HEK293T (cell line): ENCODE measurements at regions not wholly inside any gene's neighbourhood (a gene's known extent, or its start where the extent isn't known, plus 50 kb on each side); places are given as distances from the start of the nearest gene placed in this dataset.

Source experiments
- CTCF ChIA-PET: fragments of 350-600 bp; formaldehyde crosslinking; extraction: SDS; loops from one replicate; lab custom pipeline; 2021; ENCODE audit warnings: antibody characterized with exemption, inconsistent platforms; lab: Yijun Ruan, JAX
- POLR2A ChIA-PET: fragments of 350-600 bp; formaldehyde crosslinking; extraction: SDS; loops from one replicate; lab custom pipeline; 2020; ENCODE audit warnings: antibody characterized with exemption, inconsistent platforms; lab: Yijun Ruan, JAX
- DNase-seq: peaks from one replicate; pipeline ENCODE4 v3.0.0; 2012; ENCODE audit warnings: mixed read lengths; ENCODE audit errors: extremely low spot score
- ARNT ChIP-seq: fragments of 450-650 bp; IDR thresholded peaks from 2 replicates; pipeline ENCODE4 v1.6.1; 2017; ENCODE audit warnings: mild to moderate bottlenecking
- BHLHE40 ChIP-seq: fragments of 450-650 bp; IDR thresholded peaks from 2 replicates; pipeline ENCODE4 v1.6.1; 2016; ENCODE audit warnings: mild to moderate bottlenecking, moderate library complexity, borderline replicate concordance
- CTBP1 ChIP-seq: fragments of 450-650 bp; IDR thresholded peaks from 2 replicates; pipeline ENCODE4 v1.6.1; 2016; ENCODE audit warnings: borderline replicate concordance
- ELF4 ChIP-seq: fragments of 450-650 bp; IDR thresholded peaks from 2 replicates; pipeline ENCODE4 v1.6.1; 2017; ENCODE audit warnings: antibody characterized with exemption
- FOXA1 ChIP-seq: fragments of 450-650 bp; IDR thresholded peaks from 2 replicates; pipeline ENCODE4 v1.6.1; 2016; ENCODE audit warnings: mild to moderate bottlenecking
- FOXK2 ChIP-seq: fragments of 450-650 bp; IDR thresholded peaks from 2 replicates; pipeline ENCODE4 v1.6.1; 2016; ENCODE audit warnings: mild to moderate bottlenecking
- FOXM1 ChIP-seq: fragments of 450-650 bp; IDR thresholded peaks from 2 replicates; pipeline ENCODE4 v1.6.1; 2017; ENCODE audit warnings: mild to moderate bottlenecking, borderline replicate concordance
- HDGF ChIP-seq: fragments of 450-650 bp; IDR thresholded peaks from 2 replicates; pipeline ENCODE4 v1.6.1; 2017; ENCODE audit warnings: antibody characterized with exemption, borderline replicate concordance
- L3MBTL2 ChIP-seq: fragments of 450-650 bp; conservative IDR thresholded peaks from 2 replicates; pipeline ENCODE4 v1.6.1; 2016; ENCODE audit warnings: mild to moderate bottlenecking
- LEF1 ChIP-seq: fragments of 450-650 bp; IDR thresholded peaks from 2 replicates; pipeline ENCODE4 v1.6.1; 2017; ENCODE audit warnings: mild to moderate bottlenecking, borderline replicate concordance
- NFRKB ChIP-seq: fragments of 450-650 bp; IDR thresholded peaks from 2 replicates; pipeline ENCODE4 v1.6.1; 2016; ENCODE audit warnings: mild to moderate bottlenecking, moderate library complexity
- SP1 ChIP-seq: fragments of 450-650 bp; IDR thresholded peaks from 2 replicates; pipeline ENCODE4 v1.6.1; 2017
- SUZ12 ChIP-seq: fragments of 450-650 bp; IDR thresholded peaks from 2 replicates; pipeline ENCODE4 v1.6.1; 2016; ENCODE audit warnings: mild to moderate bottlenecking
- TARDBP ChIP-seq: fragments of 450-650 bp; IDR thresholded peaks from 2 replicates; pipeline ENCODE4 v1.6.1; 2016
- ZNF384 ChIP-seq: fragments of 450-650 bp; IDR thresholded peaks from 2 replicates; pipeline ENCODE4 v1.6.1; 2016
- TF ChIP-seq, protein P1 (sequence below): fragments of 450-650 bp; IDR thresholded peaks from 2 replicates; pipeline ENCODE4 v1.6.1; 2016

DNA sequence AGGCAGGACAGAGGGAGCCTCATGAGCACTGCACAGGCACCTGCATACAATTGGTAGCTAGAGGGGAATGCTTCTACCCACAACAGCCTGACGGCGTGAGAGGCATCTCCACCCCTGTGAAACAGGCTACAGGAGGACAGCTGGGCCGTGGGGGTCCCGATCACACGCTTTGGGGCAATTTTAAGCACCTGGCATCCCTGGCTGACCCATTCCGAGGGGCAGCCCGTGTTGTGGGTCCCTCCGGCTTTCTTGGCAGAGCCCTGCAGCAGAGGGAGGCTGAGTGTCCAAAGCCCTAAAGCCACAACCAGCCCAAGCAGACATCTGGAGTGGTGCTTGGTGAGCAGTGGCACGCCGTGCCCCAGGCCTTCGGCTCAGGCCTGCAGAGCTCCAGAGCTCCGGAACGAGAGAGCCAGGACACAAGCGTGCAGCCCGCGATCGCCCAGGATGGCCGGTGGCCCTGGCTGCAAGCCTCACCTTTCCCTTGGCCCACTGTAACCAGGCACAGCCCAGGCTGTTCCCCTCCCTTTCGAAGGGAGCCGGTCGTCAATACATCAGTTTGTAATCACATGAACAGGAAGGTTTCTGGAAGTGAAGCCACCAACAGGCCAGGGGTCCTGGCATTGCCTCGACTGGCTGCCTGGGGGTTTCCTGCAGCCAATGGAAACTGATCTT is 81.4 kb downstream of the DLL1 start:
- ChIA-PET POLR2A (no interaction called here), CTCF (no interaction called here)
- no peak for DNase-seq
- no peak for TF ChIP-seq SUZ12
- TF ChIP-seq FOXK2, result no peak
- TF ChIP-seq ZNF384, result no peak
- TF ChIP-seq, protein P1, sequence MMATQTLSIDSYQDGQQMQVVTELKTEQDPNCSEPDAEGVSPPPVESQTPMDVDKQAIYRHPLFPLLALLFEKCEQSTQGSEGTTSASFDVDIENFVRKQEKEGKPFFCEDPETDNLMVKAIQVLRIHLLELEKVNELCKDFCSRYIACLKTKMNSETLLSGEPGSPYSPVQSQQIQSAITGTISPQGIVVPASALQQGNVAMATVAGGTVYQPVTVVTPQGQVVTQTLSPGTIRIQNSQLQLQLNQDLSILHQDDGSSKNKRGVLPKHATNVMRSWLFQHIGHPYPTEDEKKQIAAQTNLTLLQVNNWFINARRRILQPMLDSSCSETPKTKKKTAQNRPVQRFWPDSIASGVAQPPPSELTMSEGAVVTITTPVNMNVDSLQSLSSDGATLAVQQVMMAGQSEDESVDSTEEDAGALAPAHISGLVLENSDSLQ, result no peak
- no peak for TF ChIP-seq ARNT
- TF ChIP-seq NFRKB, result no peak
- no peak for TF ChIP-seq CTBP1
- TF ChIP-seq BHLHE40, result no peak
- TF ChIP-seq FOXA1, result no peak
- no peak for TF ChIP-seq LEF1
- TF ChIP-seq TARDBP, result no peak
- TF ChIP-seq HDGF, result no peak
- TF ChIP-seq L3MBTL2, result no peak
- TF ChIP-seq SP1, result no peak
- TF ChIP-seq FOXM1, result no peak
- no peak for TF ChIP-seq ELF4

DNA sequence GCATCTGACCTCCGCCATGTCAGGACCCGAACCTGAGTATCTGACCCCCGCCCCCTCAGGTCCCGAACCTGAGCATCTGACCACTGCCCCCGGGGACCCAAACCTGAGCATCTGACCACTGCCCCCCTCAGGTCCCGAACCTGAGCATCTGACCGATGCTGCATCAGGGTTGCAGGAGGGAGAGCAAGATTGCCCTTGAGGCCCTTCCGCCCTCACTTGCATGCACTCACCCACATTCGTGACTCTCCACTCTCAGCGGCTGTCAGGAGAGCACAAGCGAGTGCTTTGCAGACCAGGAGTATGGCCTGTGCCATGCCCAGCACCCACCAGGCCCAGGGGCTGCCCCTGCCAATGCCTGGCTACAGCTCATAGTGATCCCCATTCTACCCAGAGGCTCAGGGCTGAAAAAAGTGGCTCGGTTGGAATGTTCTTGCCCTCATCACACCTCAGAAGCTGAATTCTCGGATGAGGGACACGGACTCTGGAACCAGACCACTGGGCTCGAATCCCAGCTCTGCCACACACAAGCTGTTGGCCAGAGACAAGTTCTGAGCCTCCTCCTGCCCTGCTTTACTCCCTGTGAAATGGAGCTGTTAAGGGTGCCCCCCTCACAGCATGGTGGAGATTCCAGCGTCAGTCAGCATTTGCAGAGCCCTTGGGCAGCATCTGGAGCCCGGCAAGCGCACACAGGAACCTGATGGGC is 82.1 kb downstream of the DLL1 start:
- TF ChIP-seq BHLHE40, result no peak
- TF ChIP-seq HDGF, result no peak
- TF ChIP-seq SUZ12, result no peak
- no peak for TF ChIP-seq CTBP1
- no peak for TF ChIP-seq TARDBP
- TF ChIP-seq NFRKB, result no peak
- no peak for TF ChIP-seq ELF4
- no peak for TF ChIP-seq FOXA1
- TF ChIP-seq FOXM1, result no peak
- TF ChIP-seq FOXK2, result no peak
- no peak for TF ChIP-seq L3MBTL2
- no peak for TF ChIP-seq ZNF384
- no peak for TF ChIP-seq ARNT
- TF ChIP-seq SP1, result no peak
- TF ChIP-seq, protein P1, result no peak
- TF ChIP-seq LEF1, result no peak
- DNase-seq, result no peak
- CTCF ChIA-PET, result no interaction called here
- POLR2A ChIA-PET, result no interaction called here

DNA sequence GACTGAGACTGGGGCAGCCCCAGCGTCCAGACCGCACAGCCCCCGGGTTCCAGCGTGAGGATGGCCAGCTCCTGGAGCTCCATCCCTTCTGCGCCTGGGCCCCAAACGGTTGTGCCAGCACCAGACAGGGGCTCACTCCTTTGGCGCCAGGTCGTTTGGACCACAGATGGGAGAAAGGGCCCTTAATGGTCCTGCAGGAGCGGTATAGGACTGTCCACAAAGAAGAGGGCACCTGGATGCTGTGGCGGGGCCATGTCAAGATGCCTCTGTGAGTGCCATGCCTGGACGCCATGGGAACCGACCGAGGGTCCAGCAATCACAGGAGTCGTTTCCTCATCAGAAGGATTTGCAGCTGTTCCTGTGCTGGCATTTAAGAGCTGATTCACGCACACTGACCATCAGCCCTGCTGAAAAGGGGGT is 82.7 kb downstream of the DLL1 start:
- POLR2A ChIA-PET, result no interaction called here
- TF ChIP-seq FOXM1, result no peak
- CTCF ChIA-PET, result no interaction called here
- DNase-seq, result no peak

DNA sequence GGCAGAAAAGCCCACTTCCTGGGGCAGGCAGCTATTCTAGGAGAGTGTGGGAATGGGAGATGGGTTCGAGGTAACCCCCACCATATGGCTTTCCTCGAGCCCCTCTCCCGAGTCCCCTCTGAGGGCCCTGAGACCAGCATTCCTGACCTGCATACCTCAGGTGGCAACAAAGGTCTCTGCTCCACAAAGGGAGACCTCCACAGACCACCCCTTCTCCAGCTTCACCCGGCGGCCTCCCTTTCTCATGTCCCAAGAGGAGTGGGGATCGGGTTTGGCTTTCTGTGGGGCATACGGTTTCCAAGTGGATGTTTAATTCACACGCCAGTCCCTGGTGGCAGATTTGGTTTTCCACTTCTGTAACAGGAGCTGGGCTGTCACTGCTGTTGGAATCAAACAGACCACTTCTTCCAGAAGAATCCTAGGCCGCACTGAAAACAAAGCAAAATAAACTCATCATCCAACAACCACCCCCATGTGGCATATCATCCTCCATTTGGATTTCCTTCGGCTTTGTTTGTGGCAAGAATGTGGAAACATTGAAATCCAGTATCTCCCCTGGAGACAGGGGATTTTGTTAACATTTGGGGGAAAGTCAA is 83.2 kb downstream of the DLL1 start:
- POLR2A ChIA-PET, result no interaction called here
- TF ChIP-seq NFRKB (no peak), HDGF (no peak), SP1 (no peak), FOXA1 (no peak), LEF1 (no peak), ZNF384 (no peak)
- TF ChIP-seq, protein P1, result no peak
- CTCF ChIA-PET, result no interaction called here
- no peak for DNase-seq

DNA sequence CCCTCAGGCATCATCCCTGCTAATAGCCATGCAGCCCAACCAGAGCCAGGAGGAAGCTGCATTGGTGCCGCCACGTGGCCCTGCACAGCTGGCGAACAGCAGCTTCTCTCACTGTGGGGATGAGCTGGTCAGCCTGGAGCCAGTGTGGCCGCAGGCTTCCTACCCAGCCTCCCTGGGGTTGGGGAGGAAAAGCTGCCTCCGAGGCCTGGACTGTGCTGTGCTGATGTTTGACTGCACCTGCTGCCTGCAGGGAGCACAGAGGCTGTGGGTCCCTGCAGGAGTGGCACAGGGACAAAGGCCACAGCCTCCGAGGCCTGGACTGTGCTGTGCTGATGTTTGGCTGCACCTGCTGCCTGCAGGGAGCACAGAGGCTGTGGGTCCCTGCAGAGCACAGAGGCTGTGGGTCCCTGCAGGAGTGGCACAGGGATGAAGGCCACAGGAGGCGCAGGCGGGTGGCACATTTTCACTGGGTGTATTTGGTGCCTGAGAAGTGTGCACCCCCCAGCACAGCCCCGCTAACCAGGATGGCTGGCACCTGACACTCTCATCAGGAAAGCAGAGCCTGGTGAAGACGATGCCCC is 83.9 kb downstream of the DLL1 start:
- ChIA-PET CTCF (no interaction called here), POLR2A (no interaction called here)
- no peak for TF ChIP-seq FOXK2
- no peak for TF ChIP-seq LEF1
- no peak for TF ChIP-seq CTBP1
- TF ChIP-seq, protein P1, result no peak
- no peak for TF ChIP-seq SP1
- no peak for TF ChIP-seq L3MBTL2
- no peak for DNase-seq

DNA sequence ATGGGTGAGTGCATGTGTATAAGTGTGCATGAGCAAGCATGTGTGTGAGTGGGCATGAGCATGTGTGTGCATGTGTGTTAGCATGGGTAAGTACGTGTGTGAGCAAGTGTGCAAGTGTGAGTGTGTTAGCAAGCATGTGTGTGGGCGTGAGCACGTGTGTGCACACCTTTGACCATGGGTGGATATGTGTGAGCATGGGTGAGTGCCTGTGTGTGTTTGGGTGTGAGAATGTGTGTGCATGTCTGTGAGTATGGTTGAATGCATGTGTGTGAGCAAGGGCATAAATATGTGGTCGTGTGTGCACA is 84.6 kb downstream of the DLL1 start:
- ChIA-PET POLR2A (no interaction called here), CTCF (no interaction called here)
- TF ChIP-seq SP1 (no peak), L3MBTL2 (no peak), FOXM1 (no peak), ZNF384 (no peak)
- TF ChIP-seq, protein P1, result no peak
- DNase-seq, result no peak
